COLO668 (cell line): ENCODE measurements at regions not wholly inside any gene's neighbourhood (a gene's known extent, or its start where the extent isn't known, plus 50 kb on each side); places are given as distances from the start of the nearest gene placed in this dataset.
"Not testable (repeated sequence)": the region's sequence is repeated elsewhere in the genome, so short reads cannot be mapped to it uniquely, and the experiment has no call there.

ENCODE experiments used
- DNase-seq: peaks from one replicate; lab custom pipeline; 2025; ENCODE audit not compliant: unreplicated experiment; lab: John Stamatoyannopoulos, UW

DNA sequence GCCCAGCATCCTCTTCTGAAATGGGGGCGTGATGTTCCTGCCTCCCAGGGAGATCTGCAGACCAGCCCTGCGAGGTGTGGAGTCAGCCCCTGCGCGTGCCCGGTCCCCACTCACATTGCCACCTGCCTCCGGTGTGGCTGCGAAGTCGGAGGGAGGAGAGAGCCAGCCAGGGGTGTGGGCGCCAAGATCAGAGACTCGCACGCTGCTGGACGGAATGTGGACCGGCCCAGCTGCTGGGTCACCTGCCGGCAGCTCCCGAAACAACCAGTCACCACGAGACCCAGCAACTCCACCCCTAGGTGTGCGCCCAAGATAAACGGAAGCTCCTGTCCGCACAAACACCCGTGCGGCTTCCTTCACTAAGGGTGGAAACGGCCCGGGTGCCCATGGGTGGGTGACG is 51.1 kb upstream of the EGFL7 start:
- peak; percentile 47 for DNase-seq

DNA sequence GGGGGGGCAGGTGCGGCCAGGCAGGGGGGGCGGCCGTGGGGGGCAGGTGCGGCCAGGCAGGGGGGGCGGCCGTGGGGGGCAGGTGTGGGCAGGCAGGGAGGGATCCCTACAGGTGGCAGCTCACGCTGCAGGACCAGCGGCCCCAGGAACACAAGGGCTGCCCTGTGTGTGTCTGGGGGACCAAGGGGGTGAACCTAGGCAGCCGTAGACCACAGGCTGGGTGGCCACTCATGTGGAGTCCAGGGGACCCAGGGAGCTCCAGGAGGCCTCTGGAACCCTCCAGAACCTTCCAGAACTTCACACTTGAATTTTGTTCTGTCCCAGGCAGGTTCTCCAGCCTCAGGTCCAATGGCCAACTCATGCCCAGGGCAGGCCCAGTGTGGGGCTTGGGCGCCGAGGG is 51.6 kb upstream of the EGFL7 start:
- peak; percentile 26 for DNase-seq

DNA sequence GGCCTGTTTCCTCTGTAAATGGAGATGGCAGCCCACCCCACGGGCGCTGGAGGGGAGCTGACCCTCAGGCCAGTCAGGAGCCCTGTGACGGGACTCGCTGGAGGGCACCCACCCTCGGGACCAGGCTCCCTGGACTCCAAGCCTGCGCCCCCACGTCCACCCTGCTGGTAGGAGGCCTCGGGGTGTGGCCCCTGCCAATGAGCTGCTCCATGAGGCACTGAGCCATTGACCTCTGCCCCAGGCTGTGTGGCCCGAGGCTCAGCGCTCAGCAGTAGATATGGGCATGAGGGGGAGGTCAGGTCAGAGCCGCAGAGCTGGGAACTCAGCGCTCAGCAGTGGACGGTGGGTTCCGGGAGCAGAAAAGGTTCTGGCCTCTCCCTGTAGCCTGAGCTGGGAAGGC is 52.3 kb upstream of the EGFL7 start:
- DNase-seq, result peak; percentile 35

DNA sequence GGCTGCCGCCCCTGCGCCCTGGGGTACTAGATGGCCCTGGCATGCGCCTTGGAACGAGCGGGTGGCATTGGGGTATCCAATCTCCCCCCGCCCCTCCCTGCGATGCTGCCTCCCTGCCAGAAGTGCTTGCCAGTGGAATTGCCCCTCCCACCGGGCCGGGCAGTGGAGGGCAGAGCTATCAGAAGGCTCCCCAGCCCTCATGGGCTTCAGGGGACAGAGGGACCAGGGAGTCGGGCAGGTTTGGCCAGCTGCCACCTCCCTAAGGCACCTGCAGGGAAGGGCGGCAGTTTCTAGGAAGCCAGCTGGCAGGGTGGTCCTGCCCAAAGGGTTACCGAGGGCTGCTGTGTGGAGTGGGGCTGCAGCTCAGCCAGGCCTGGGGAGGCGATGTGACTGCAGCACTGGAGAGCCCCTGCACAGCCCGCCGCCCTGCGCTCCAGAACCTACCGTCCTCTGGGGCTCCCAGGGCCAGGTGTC is 52.8 kb upstream of the EGFL7 start:
- DNase-seq, result peak; percentile 72

DNA sequence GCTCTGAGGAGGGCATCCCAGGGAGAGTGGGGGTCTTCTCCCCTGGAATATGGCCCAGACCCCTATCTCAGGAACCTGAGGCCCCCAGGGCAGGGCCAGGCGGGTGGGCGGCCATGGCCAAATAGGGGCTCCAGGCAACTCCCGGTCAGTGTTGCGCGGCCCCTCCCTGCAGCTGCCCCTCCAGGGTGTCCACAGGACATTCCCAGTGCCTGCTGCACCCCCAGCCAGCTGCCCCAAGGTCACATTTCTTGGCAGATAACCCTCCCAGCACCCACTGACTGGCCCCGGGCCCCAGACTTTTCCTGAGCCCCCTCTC is 53.6 kb upstream of the EGFL7 start:
- no peak for DNase-seq

DNA sequence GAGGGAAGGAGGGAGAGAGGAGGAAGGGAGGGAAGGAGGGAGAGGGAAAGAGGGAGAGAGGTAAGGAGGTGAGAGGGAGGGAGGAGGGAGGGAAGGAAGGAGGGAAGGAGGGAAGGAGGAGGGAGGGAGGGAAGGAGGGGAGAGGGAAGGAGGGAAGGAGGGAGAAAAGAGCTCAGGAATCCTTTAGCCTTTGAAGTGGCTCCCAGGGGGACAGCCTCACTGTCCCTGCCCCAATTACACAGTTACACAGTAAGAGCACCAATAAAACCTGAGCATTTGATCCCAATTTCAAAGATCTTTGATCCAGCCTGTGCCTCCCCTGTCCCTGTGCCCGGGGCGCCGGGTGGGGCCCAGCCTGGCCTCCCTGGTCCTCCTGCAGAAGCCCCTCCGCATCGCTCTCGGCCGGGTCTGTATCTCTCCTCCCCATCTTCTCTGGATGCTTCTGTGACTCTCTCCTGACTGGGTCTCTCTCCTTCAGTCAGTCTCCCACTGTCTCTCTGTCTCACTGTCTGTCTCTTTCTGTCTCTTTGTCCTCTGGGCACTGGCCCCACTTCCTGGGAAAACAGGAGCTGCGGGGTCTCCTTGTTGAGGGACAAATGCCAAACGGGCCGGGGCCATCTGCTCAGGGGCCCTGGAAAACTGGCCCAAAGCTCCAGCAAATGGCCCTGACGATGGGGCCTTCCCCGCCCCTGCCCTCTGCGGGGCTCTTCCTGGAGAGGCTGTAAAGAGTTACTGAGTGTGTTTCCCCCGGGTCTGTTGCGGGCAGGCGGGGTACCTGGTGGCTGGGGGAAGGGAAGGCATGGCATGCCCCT is 54.2 kb upstream of the EGFL7 start:
- DNase-seq, result no peak

DNA sequence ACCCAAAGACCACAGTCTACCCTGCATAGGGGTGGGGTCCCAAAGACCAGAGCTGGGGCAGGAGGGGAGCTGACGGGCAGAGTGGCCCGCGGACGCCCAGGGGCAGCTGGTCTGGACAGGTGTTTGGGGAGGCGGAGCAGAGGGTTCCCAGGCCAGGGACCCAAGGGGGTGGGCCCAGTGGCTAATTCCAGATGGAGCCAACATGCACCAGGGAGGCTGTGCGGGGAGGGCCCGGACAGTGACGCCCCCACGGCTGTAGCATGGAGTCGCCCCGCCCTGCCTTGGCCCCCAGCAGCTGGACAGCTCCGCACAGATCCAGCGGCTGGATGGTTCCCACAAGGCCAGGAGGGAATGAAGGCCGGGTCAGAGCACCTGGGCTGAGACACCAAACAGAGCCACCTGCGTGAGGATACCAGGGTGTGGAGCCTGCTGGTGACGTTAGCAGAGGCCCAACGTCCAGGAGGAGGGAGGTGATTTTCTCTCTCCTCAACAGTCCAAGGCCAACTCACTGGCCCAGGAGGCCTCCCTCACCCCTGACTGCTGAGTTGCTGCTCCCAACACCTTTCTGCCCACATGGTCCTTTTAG is 55.3 kb upstream of the EGFL7 start:
- DNase-seq, result peak; percentile 22

DNA sequence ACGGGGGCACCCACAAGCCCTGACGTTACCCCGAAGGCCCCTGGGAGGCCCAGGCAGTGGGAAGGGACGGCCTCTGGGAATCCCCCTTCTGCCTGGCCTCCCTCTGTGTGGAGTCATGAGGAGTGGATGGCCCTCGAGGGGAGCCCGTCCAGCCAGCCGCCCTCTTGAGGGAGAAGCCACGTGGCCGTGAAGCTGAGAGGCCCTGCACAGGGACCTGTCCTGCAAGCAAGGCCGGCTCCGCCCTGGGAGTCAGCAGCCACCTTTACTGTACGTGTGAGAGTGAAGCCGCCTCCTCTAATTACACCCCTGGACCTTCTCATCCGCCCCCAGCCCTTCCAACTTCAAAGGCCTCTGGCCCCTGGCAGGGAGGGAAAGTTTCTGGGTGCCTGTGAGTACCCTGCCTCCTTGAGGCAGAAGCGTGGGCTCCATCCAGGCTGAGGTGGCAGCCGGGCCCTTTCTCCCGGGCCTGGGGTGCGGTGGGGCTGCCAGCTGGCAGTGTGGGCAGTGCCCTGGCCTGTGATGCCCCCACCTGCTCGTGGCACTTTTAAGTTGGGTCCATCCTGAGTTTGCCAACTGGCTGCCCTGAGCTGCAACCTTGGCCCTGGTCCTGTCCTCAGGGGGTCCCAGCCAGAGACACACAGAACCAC is 55.9 kb upstream of the EGFL7 start:
- peak; percentile 38 for DNase-seq

DNA sequence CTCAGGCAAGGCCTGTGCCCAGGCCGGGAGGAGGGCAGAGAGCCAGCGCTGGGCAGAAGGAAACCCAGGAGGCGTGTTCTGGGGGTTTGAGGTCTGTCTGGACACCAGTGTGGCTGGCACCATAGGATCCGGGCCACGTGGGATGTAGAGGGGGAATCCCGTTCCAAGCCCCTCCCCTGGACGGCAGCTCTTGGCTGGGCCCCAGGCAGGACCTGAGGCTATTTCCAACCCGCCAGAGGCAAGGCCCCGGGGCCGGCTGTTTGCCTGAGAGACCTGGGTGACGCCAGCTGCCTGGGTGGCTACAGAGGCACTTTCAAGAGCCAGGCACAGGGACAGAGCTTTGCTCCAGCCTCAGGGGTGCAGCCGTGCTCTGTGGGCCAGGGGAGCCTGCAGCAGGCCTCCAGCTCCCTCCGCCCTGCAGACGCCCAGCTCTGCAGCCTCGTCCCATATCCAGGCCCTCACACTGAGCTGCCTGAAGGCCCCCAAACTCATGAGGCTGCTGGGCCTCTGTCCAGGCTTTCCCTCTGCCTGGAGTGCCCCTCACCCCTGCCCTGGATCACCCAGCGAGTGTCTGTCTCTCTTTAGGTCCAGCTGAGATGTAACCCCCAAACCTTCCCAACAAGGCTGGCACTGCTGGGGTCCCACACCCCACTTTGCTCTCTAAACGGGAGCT is 56.6 kb upstream of the EGFL7 start:
- DNase-seq, result peak; percentile 51

DNA sequence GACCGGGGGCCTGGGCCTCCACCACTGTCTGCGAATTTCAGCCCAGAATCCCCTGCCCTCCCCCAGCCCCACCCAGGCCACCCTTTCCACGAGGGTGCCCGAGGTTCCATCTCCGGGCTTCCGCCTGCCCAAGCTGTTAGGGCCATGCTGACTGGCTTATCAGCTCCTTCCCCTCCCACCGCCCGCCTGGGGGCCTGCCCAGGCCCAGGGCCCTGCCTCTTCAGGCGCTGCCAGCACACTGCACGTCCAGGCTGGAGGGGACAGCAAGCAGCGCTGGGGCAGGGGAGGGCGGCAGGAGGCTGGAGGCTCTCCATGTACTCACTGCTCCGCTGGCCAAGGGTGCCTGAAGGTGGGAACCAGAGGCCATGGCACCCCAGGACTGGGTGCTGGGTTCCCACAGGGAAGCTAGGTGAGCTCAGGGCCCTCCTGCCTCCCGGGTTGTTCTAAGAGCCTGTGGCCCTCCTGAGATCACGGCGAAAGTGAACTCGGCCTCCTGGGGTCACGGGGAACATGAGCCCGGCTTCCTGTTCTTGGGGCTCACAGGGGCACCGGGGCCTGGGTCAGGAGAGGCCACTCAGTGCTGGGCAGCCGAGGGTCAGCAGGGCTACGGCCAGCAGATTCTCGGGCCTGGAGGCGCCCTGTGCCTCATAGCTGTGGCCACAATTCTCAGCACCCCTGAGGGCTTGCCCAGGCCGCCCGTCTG is 57.7 kb upstream of the EGFL7 start:
- no peak for DNase-seq

DNA sequence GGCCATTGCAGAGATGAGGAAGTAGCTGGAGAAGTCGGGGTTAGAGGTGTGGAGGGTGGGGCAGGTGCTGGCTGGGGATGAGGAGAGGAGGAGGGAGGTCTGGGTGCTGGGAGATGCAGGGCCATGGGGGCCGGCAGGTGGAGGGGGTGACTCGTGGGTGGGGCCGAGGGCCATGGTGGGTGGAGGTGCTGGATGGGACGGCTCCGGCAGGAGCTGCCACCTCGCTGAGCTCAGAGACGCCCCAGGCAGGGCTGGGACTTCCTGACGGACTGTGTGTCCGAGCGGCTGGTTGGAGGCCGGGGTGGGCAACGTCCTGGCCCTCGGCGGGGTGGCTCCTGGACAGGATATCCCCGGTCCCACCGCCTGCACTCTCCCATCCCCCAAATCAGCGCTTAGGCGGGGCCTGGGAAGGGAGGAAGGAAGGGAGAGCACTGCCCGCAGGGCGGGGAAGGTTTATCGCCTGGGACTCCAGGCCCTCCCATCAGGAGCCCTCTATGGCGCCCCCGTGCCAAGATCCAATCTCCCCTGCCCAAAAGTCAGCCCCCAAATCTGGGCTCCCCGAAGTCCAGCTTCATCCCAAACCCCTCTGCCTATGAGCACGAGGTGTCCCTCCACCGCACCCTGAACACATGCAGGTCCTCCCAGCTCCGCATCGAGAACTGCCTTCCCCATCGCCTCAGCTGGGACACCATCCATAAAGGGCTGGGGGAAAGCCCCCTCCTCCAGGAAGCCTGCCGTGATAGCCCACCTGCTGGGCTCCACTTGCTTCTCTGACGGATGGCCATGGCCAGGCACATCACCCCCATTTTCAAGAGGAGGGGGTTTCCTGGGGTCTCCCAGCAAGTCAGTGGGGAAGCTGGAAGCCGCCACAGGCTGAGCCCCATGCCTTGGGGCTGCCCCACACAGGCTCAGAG is 58.3 kb upstream of the NOTCH1 start:
- no peak for DNase-seq

DNA sequence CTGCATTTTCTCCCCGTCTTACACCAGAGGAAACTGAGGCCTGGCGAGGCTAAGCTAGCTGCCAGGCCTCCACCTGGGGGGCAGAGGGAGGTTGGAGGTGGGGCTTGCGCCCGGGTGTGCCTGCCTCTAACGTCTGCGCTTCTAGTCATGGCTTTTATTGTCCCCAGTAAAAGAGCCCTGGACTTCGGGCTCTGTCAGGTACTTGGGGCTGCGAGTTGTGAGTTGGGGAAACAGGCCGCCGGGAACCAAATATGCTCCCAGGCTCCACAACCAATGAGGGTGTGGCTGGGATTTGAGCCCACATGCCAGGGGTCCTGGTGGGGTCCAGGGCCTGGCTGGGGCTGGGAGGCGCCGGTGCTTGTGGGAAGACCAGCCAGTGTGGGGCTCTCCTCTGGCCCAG is 57.4 kb upstream of the NOTCH1 start:
- no peak for DNase-seq

DNA sequence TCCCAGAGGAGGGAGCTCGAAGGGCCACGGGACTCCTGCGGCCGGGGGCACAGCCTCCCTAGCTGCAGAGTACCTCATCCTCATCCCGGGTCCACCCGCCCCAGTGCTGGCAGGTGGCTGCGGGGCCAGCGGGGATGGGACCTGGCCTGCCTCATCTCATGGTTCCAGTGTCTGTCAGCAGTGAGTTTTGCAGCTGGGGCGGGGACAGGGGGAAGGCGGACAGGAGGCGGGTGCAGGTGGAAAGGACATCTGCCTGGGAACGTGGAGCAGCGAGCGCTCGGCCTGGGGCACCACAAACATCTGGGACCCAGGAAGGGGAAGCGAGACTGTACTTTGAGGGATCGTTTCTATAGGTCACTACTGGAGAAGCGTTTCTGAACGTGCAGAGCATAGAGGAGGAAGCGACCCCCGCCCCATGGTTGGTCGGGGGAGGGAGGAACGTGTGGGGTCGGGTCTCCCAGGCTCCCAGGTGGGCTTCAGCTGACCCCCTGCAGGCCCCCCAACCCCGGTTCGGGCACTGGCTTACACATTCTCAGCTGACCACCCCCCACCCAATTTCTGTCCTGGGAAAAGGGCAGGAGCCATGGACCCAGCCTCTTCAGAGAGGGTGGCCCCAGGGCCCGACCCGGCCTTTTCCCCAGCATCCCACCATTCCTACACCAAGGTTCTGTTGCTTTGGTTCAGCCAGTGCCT is 56.5 kb upstream of the NOTCH1 start:
- DNase-seq, result peak; percentile 50

DNA sequence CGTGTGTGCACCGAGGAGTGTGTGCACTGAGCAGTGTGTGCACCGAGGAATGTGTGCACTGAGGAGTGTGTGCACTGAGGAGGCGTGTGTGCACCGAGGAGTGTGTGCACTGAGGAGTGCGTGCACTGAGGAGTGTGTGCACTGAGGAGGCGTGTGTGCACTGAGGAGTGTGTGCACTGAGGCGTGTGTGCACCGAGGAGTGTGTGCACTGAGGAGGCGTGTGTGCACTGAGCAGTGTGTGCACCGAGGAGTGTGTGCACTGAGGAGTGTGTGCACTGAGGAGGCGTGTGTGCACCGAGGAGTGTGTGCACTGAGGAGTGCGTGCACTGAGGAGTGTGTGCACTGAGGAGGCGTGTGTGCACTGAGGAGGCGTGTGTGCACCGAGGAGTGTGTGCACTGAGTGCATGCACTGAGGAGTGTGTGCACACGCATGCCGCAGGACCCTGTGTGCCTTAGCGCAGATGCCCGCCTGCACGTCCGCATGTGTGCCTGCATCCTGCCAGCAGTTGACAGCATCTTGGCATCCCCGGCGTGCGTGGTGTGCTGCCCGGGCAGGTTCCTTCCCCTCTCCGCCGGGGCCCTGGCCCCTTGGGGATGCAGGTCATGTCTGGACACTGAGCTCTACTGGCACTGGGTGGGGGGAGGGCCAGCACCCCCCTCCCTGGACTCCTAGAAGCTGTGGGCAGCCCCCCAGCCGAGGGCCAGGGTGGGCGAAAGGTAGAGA is 55.6 kb upstream of the NOTCH1 start:
- not testable (repeated sequence) for DNase-seq

DNA sequence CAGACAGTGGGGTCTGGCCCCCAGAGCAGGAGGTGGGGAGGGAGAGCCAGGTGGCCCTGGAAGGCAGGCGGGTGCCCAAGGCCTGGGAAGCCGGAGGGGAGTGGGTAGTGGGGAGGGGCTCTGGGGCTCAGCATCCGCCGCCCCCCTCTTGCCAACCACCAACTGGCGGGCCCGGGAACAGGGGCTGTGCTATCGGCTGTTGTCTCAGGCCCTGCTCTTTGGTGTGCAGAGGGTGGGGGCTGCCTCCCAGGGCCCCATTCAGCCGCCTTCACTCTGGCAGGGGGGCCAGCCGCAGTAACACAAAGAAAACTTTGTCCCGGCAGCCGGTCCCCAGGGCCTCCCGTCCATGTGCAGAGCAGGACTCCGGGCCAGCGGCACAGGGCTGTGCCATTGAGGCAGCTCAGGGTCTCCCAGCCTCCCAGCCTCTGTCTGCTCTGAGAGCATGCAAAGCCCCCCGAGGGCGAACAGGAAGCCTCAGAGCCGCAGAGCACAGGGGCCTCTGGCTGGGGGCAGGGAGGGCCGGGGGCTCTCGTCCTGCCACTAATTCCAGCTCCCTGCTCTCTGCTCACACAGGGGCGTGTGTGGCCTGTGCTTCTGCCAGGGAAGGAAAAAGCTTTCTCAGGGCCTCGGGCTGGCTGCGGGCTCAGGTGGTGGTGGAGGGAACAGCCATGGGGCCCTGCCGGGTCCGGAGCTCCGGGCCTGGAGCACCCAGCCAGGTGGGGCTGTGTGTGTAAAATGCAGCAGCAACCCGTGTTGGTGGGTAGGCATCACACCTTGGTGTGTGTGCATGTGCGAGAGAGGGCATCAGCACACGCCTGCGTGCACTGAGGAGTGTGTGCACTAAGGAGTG is 54.2 kb upstream of the NOTCH1 start:
- DNase-seq, result no peak

DNA sequence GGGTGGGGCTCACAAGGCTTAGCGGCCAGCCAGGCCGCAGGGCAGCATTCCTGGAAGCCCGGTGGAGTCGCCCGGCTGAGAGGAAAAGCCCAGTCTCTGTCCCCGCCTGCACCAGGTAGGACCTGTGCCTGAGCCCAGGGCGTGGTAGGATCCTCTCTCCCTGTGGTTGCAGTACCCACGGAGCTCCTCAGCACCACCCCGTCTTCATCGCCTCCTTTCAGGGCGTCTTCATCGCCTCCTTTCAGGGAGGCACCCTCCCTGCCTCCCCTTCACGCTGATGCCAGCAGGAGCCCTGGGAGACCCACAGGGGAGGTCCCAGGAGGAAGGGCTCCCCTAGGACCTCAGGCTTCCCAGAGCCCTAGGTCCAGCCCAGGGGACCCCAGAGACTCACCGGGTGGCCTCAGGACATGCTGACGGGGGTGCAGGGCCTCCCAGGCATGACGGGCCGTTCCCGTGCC is 53.3 kb upstream of the NOTCH1 start:
- DNase-seq, result no peak

DNA sequence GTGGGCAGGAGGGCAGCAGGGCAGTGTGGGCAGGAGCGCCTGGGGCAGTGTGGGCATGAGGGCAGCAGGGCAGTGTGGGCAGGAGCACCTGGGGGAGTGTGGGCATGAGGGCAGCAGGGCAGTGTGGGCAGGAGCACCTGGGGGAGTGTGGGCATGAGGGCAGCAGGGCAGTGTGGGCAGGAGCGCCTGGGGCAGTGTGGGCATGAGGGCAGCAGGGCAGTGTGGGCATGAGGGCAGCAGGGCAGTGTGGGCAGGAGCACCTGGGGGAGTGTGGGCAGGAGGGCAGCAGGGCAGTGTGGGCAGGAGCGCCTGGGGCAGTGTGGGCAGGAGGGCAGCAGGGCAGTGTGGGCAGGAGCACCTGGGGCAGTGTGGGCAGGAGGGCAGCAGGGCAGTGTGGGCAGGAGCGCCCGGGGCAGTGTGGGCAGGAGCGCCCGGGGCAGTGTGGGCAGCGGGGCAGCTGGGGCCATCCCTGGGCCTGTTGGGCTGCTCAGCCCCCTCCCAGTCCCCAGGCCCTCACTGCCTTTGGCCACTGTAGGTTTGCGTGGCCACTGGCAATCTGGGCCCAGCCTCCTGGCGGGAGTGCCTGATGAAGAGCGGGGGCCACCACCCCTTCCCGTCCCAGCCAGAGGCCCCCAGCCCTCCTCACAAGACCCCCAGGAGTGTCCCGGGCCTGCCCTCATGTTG is 52.7 kb upstream of the NOTCH1 start:
- not testable (repeated sequence) for DNase-seq
